ENCODE measurements at regions not wholly inside any gene's neighbourhood (a gene's known extent, or its start where the extent isn't known, plus 50 kb on each side); places are given as distances from the start of the nearest gene placed in this dataset.
"Not testable (repeated sequence)": the region's sequence is repeated elsewhere in the genome, so short reads cannot be mapped to it uniquely, and the experiment has no call there.

GRCh38 chr6:82467338-82467737 lies 103.7 kb downstream of the TPBG start:
- Histone ChIP-seq H3K9me3 (peaks cover 11% of the 10 kb centered on the region), H3K36me3 (no peaks in the 10 kb centered on the region), H3K4me3 (no peak overlapping the region), H3K27me3 (no peaks in the 10 kb centered on the region), H3K4me1 (no peaks in the 10 kb centered on the region), H3K27ac (no peak overlapping the region)
- no peak for DNase-seq (ENCODE audit: low spot score in 2 of 2)
- TF ChIP-seq EP300 (IDR thresholded peaks at IDR 0.05) (no peak), CTCF (IDR thresholded peaks at IDR 0.05) (no peak), POLR2AphosphoS5 (IDR thresholded peaks at IDR 0.05) (no peak), POLR2A (IDR thresholded peaks at IDR 0.05) (no peak)

- H3K36me3 ChIP-seq; H3K4me1 ChIP-seq; H3K27ac ChIP-seq; H3K4me3 ChIP-seq; H3K27me3 ChIP-seq; DNase-seq (ENCODE audit: low spot score in 2 of 2): not testable (repeated sequence)
- 93% methylated on average over 7 of the region's 8 CpGs for WGBS
- H3K9me3 ChIP-seq = peaks cover 11% of the 10 kb centered on the region
Measured at GRCh38 chr6:82470123-82470522, 106.5 kb downstream of the TPBG start.

- not testable (repeated sequence) for H3K4me1 ChIP-seq; H3K27me3 ChIP-seq; H3K4me3 ChIP-seq; H3K36me3 ChIP-seq; H3K9me3 ChIP-seq; DNase-seq (ENCODE audit: low spot score in 2 of 2); H3K27ac ChIP-seq
- WGBS = 83% methylated on average over 5 of the region's 5 CpGs
Measured at GRCh38 chr6:82475106-82475505, 111.5 kb downstream of the TPBG start.

- TF ChIP-seq POLR2AphosphoS5 (IDR thresholded peaks at IDR 0.05) (no peak), EP300 (IDR thresholded peaks at IDR 0.05) (no peak), CTCF (IDR thresholded peaks at IDR 0.05) (no peak), POLR2A (IDR thresholded peaks at IDR 0.05) (no peak)
- no peaks in the 10 kb centered on the region for H3K4me1 ChIP-seq
- DNase-seq (ENCODE audit: low spot score in 2 of 2) = no peak
- H3K9me3 ChIP-seq = peaks cover 17% of the 10 kb centered on the region
- no peak overlapping the region for H3K27ac ChIP-seq
- H3K27me3 ChIP-seq = no peaks in the 10 kb centered on the region
- no peak overlapping the region for H3K4me3 ChIP-seq
- 57% methylated on average over 3 of the region's 3 CpGs for WGBS
- no peaks in the 10 kb centered on the region for H3K36me3 ChIP-seq
Measured at GRCh38 chr6:82484001-82484400, 120.4 kb downstream of the TPBG start.

- Histone ChIP-seq H3K27me3 (no peaks in the 10 kb centered on the region), H3K4me3 (no peak overlapping the region), H3K4me1 (no peaks in the 10 kb centered on the region), H3K27ac (no peak overlapping the region), H3K36me3 (no peaks in the 10 kb centered on the region), H3K9me3 (peaks cover 17% of the 10 kb centered on the region)
- TF ChIP-seq POLR2AphosphoS5 (IDR thresholded peaks at IDR 0.05) = no peak
- no peak for TF ChIP-seq POLR2A (IDR thresholded peaks at IDR 0.05)
- TF ChIP-seq CTCF (IDR thresholded peaks at IDR 0.05) = no peak
- TF ChIP-seq EP300 (IDR thresholded peaks at IDR 0.05) = no peak
- DNase-seq (ENCODE audit: low spot score in 2 of 2) = no peak
- WGBS = 83% methylated on average over 9 of the region's 9 CpGs
Measured at GRCh38 chr6:82484737-82485626, 121.4 kb downstream of the TPBG start.

- H3K4me1 ChIP-seq = no peaks in the 10 kb centered on the region
- H3K9me3 ChIP-seq = peaks cover 17% of the 10 kb centered on the region
- no peak overlapping the region for H3K4me3 ChIP-seq
- H3K27me3 ChIP-seq = no peaks in the 10 kb centered on the region
- H3K27ac ChIP-seq = no peak overlapping the region
- DNase-seq (ENCODE audit: low spot score in 2 of 2) = no peak
- 91% methylated on average over 2 of the region's 2 CpGs for WGBS
- TF ChIP-seq POLR2AphosphoS5 (IDR thresholded peaks at IDR 0.05) (no peak), POLR2A (IDR thresholded peaks at IDR 0.05) (no peak), CTCF (IDR thresholded peaks at IDR 0.05) (no peak), EP300 (IDR thresholded peaks at IDR 0.05) (no peak)
- H3K36me3 ChIP-seq = no peaks in the 10 kb centered on the region
Measured at GRCh38 chr6:82487895-82488294, 124.3 kb downstream of the TPBG start.

Measured in suprapubic skin (tissue), 4 donors.